ENCODE measurements at regions not wholly inside any gene's neighbourhood (a gene's known extent, or its start where the extent isn't known, plus 50 kb on each side); places are given as distances from the start of the nearest gene placed in this dataset.

- Histone ChIP-seq H3K4me1 (ENCODE audit: control insufficient read depth in 1 of 2, insufficient read depth in 2 of 2, low read length in 2 of 2) (no peaks in the 10 kb centered on the region), H3K79me2 (ENCODE audit: insufficient read depth, low read length) (no peaks in the 10 kb centered on the region), H4K20me1 (ENCODE audit: insufficient read depth) (no peaks in the 10 kb centered on the region), H3K4me3 (replicated peaks in 1 of 2; ENCODE audit: low read depth in 1 of 2, low read length in 2 of 2) (no peak overlapping the region), H3K36me3 (ENCODE audit: control insufficient read depth in 1 of 2, insufficient read depth in 2 of 2, low read length in 2 of 2) (no peaks in the 10 kb centered on the region), H2AFZ (ENCODE audit: low read depth, low read length, poor library complexity, severe bottlenecking) (no peak overlapping the region), H3K27ac (ENCODE audit: low read depth, low read length) (no peak overlapping the region), H3K9me3 (ENCODE audit: control insufficient read depth in 1 of 2, insufficient read depth in 1 of 2, low read depth in 1 of 2, low read length in 2 of 2) (no peaks in the 10 kb centered on the region), H3K9me2 (ENCODE audit: insufficient read depth) (no peaks in the 10 kb centered on the region), H3K27me3 (ENCODE audit: insufficient read depth, low read length) (no peaks in the 10 kb centered on the region; the same call in none of the 2 replicates), H3K9ac (ENCODE audit: low read length) (no peak overlapping the region), H3K4me2 (ENCODE audit: low read length) (no peak overlapping the region)
- intact Hi-C loops (cut with micrococcal nuclease), result no loop called here
- no TSS peak for BruUV-seq (replicated peaks)
- TF ChIP-seq JUND (IDR thresholded peaks at IDR 0.05) (no peak), YY1 (IDR thresholded peaks at IDR 0.05; ENCODE audit: extremely low read depth, insufficient replicate concordance, low read depth, low read length) (no peak), POLR2A (IDR thresholded peaks at IDR 0.05; ENCODE audit: borderline replicate concordance, extremely low read depth, insufficient read depth, insufficient read length) (no peak), EZH2 (IDR thresholded peaks at IDR 0.05) (no peak), ATF3 (IDR thresholded peaks at IDR 0.05) (no peak), CEBPB (IDR thresholded peaks at IDR 0.05; ENCODE audit: low read depth) (no peak), CBX3 (IDR thresholded peaks at IDR 0.05; ENCODE audit: low read depth) (no peak), SP1 (IDR thresholded peaks at IDR 0.05; ENCODE audit: low read depth) (no peak), EGR1 (IDR thresholded peaks at IDR 0.05; ENCODE audit: low read depth) (no peak), ZFX (IDR thresholded peaks at IDR 0.05) (no peak), MAX (IDR thresholded peaks at IDR 0.05) (no peak), ZBTB33 (IDR thresholded peaks at IDR 0.05; ENCODE audit: extremely low read depth, insufficient replicate concordance, low read length) (no peak), FOSL1 (IDR thresholded peaks at IDR 0.05; ENCODE audit: low read depth) (no peak), REST (IDR thresholded peaks at IDR 0.05; ENCODE audit: low read depth) (no peak), CTCF (IDR thresholded peaks at IDR 0.05 in 2 of 3, conservative IDR thresholded peaks at IDR 0.05 in 1 of 3; ENCODE audit: borderline replicate concordance in 1 of 3, insufficient read depth in 1 of 3, low read depth in 2 of 3, low read length in 2 of 3) (no peak), TCF7L2 (IDR thresholded peaks at IDR 0.05; ENCODE audit: borderline replicate concordance, extremely low read depth, insufficient read depth, insufficient read length) (no peak), SRF (IDR thresholded peaks at IDR 0.05; ENCODE audit: low read depth) (no peak)
- DNase-seq (ENCODE audit: low read depth, low spot score) (no peak), ATAC-seq (no peak)
- RAD21 ChIA-PET (ENCODE audit: low non-redundant PET in 1 of 2, low total read pairs in 2 of 2, uncharacterized antibody in 2 of 2, unreplicated experiment in 2 of 2), result no interaction called here
- POLR2A ChIA-PET, result no interaction called here
- CTCF ChIA-PET, result no interaction called here
Measured at GRCh38 chr3:193978486-193978885, 157.5 kb upstream of the HES1 start.
